GM21717 (cell line): ENCODE measurements at regions not wholly inside any gene's neighbourhood (a gene's known extent, or its start where the extent isn't known, plus 50 kb on each side); places are given as distances from the start of the nearest gene placed in this dataset.
A peak's percentile ranks its signal among the peaks of the same experiment; 100 is the strongest.
"Not testable (repeated sequence)": the region's sequence is repeated elsewhere in the genome, so short reads cannot be mapped to it uniquely, and the experiment has no call there.

ENCODE experiments used
- ATAC-seq: cut with Tn5 transposase; IDR thresholded peaks from one replicate; pipeline ENCODE4 v1.9.1; 2021; ENCODE audit warnings: mild to moderate bottlenecking, moderate library complexity; ENCODE audit not compliant: unreplicated experiment

DNA sequence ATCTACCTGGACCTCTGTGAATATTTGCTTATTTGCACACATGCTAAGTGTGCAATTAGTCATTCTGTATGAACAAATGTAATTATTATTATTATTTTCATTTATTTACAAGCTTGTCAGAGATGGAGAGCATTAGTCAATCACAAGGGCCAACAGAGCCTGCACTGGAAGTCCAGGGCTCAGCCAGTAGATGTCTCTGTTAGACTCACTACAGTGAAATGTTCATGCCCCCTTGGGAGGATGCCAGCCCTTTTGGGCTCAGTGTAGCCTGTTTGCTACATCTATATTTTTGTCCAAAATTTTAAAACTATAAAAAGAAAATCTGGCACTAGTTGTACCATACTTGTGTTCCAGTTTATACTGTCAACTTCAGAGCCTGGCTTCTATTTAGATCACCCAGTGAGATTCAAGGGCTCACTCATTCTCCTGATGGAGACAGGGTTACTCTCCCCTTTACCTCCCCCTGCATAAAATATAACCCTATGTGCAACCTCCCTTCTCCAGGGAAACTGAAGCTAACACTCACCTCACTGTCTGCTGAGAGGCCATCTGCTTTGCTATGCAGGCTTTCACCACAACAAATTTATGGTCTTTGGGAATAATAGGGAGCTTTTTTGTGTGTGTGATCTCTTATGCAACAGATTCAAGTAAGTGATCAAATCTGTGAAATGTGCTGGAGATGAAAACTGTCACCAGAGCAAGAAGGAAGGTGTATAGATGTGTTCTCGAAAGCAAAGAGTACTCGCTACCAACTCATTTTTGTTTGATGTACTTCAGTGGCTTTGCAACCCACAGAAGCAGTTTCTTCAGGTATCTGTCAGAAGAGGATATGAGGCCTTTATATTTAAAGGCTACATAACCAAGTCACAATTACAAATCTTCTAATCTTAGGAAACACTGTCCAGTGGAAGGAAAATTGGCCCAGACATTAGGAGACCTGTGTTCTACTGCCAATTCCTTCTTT lies 99.9 kb upstream of the TLE4 start:
- ATAC-seq, result no peak

DNA sequence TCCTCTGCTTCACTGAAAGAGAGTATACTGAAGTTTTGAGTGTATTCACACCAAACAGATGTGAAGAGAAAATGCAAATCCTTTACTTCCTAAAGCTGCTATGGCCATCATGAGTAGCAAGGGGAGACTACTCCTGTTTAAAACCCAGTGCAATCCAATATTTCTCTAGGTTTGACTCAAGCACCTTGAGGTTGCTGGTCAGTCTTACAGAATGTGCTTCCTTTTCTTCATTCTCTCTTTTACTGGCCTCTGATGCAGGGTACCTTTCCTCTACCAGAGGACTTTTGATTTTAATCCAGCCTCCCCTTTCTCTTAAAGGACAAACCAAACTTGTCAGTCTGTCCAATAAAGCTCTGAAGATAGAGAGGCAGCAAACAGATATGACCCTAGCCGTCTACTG lies 98.1 kb upstream of the TLE4 start:
- no peak for ATAC-seq

GRCh38 chr9:79477241-79477840 lies 94.4 kb upstream of the TLE4 start:
- ATAC-seq, result no peak

GRCh38 chr9:79477955-79478771 lies 93.6 kb upstream of the TLE4 start:
- ATAC-seq, result peak; percentile 84

GRCh38 chr9:79480639-79481038 lies 91.1 kb upstream of the TLE4 start:
- ATAC-seq, result no peak

- ATAC-seq, result no peak
Observed at GRCh38 chr9:79481846-79482477, 89.8 kb upstream of the TLE4 start.

GRCh38 chr9:79485258-79485657 lies 86.5 kb upstream of the TLE4 start:
- no peak for ATAC-seq

DNA sequence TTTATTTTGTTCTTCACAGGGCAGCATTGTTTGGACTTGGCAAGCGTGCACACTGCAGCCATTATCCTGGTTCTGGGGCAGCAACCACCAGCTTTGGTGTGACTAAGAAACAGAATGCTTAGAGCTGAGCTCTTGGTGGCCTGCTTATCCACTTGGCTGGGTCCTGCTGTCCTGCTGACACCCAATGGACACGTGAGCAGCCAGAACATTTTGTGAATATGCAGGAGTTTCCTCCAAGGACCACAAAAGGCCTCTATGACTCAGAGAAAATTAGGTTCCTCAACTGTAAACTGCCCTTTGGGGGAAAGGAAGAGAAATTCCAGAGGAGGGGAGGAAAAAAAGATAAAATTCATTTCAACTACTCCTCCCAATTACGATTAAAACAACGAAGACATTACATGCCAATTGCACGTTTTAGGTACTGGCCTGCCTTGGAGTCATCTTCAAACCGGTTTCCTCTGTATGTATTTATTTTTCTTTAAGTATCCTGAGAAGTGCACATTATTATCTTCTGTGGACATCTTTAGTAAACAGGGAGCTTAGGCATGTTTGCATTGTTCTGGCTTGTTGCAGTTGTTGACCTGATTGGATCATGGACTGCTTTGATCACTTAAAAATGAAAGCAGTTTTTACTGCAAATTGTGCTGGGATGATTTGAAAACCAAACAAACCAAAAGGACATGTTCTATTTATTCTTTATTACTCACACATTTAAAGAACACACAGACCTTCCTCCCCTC lies 82.3 kb upstream of the TLE4 start:
- no peak for ATAC-seq

DNA sequence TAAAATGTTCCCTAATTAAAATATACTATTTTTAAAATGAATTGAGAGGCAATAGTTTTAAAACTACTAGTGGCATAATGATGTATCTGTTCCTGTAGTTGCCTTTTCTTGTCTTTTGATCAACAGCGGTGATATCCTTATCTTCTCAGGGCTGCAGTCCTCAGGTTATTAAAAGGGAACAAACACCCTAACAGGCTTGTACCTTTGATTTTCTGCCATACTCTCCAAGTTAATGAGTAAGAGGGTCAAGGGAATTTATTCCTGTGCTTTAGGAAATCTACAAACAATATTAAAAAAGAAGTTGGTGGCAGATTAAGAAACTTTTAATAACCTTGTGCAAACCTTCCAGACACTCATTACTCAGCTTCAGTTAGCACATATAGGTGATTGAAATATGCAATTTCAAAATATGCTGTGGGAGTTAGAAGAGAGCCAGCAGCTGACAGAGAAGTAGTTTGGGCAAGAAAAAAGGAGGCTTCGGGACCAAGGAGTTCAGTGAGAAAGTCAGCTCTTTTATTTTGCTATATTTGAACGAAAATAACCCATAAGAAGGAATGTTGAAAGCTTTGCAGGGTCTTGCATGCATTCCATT lies 81.0 kb upstream of the TLE4 start:
- no peak for ATAC-seq

DNA sequence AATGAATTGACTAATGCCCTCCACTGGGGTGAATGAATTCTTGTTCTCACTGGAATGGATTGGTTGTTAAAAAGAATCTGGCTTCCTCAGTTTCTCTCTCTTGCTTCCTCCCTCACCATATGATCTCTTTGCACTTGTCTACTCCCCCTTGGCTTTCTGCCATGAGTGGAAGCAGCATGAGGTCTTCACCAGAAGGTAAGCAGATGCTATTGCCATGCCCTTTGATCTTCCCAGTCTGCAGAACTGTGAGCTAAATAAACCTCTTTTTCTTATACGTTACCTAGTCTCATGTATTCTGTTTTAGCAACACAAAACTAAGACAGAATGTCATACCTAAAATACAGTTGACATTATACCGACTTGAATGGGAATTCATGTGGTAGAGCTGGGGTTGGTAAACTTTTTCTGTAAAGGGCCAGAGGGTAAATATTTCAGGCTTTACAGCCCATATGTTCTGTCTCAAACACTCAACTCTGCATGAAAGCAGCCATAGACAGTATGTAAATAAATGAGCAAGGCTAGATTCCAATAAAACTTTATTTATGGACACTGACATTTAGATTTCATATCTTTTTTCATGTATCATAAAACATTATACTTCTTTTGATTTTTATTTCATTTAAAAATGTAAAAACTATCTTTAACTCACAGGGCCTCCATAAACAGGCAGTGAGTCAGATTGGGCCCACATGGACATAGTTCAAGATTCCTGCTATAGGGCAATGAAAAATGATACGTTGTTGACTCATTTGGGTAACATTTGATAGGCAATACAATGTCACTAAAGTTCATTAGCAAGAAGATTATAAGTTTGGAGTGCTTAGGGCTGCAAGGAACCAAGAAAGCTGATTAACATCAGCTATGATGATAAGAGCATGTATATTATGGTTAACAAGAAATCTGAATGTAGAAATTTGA lies 79.4 kb upstream of the TLE4 start:
- no peak for ATAC-seq

DNA sequence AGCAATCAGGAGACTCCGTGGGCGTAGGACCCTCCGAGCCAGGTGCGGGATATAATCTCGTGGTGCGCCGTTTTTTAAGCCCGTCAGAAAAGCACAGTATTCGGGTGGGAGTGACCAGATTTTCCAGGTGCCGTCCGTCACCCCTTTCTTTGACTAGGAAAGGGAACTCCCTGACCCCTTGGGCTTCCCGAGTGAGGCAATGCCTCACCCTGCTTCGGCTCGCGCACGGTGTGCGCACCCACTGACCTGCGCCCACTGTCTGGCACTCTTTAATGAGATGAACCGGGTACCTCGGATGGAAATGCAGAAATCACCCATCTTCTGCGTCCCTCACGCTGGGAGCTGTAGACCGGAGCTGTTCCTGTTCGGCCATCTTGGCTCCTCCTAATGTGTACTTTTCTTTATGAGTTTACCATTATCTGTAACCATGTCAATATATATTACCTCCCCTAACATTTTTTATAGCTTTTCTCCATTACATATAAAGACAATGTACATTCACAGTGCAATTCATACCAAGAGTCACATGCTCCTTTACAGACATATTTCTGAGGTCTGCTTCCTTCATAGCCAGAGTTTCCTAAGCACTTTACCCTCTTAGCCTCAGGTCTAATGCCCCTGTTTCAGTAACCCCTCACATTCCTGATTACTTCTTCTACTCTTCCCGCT lies 71.4 kb upstream of the TLE4 start:
- ATAC-seq, result not testable (repeated sequence)

DNA sequence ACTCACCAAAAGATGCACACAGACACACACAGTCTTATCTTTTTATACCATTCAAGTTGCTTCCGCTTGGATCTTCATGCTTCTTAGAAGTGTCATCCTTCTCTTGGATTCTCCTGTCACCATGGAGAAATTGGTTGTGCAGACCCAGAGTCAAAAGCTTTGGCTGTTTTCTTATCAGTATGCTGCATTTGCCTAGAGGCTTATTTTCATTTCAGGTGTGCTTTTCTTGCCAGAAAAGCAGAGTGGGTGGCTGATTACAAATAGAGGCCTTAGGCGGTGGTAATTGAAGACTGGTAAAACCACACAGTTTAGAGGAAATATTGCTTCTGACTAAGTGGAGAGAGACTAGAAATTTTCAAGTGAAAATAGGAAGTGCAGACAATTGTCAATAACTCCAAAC lies 70.2 kb upstream of the TLE4 start:
- no peak for ATAC-seq

DNA sequence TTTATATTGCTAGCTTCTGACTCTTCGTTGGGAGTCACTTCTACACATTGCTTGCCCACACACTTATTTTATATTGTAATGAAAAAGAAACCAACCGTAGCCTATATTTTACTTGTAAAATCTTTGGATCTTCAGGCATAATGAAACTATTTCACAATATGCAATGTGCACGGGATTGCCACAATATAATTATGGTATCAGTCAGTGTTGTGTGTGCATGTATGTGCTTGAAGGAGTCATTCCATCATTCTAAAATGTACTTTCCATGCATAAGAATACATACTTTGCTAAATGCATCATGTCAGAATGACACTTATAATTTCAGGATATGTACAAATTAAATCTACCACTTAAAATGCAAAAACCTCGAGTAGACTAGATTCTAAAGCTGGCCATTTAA lies 64.0 kb upstream of the TLE4 start:
- no peak for ATAC-seq

DNA sequence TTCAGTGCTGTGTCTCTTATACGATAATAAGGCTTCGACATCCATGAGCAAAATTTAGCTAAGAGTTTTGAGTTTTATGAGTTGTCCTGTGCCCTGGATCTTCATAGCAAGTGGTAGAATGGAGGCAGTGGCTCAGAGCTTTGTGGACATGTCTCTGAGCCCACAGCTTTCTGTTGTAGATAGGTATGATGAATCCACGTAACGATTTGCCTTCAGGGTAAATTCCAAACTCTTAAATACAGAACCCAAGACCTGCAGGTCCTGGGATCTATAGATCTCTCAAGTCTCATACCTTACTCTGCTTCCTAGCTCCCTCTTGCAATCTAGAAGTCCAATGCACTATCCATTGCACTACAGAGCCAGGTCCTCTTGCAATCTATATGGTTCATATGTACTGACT lies 59.5 kb upstream of the TLE4 start:
- no peak for ATAC-seq
